GM10248 (cell line): ENCODE measurements at regions not wholly inside any gene's neighbourhood (a gene's known extent, or its start where the extent isn't known, plus 50 kb on each side); places are given as distances from the start of the nearest gene placed in this dataset.

ENCODE experiments used
- CTCF ChIA-PET: fragments of 300-600 bp; sonication (Branson Sonifier 250); formaldehyde crosslinking; extraction: SDS; loops from one replicate; lab custom pipeline; 2021; ENCODE audit warnings: antibody characterized with exemption; lab: Yijun Ruan, JAX
- POLR2A ChIA-PET: fragments of 350-650 bp; sonication (Branson Sonifier 250); formaldehyde crosslinking; extraction: SDS; loops from one replicate; lab custom pipeline; 2020; ENCODE audit warnings: antibody characterized with exemption; lab: Yijun Ruan, JAX
- DNase-seq: peaks from one replicate; pipeline ENCODE4 v3.0.0; 2012; ENCODE audit errors: extremely low spot score
- CTCF ChIP-seq: IDR thresholded peaks from 2 replicates; pipeline ENCODE4 v1.5.1; 2012; ENCODE audit warnings: mild to moderate bottlenecking, low read depth; ENCODE audit errors: extremely low read depth, missing control alignments, control extremely low read depth

DNA sequence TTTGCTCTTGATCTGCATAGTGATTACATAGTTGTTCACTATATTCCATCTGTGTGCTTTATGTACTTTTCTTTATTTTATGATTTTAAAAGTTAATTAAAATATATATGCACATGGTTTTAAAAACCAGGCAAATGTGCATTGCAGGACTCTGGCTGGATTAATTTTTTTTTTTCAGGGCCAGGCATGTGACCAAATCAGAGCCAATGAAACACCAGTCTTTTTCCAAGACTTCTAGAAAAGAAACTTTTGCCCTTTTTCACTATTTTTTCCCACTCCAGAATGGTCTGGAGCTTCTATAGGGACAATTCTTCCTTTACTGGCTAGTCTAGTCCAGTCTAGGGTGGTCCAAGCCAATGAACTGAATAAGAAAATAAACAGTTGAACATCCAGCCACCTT, 198.1 kb upstream of the FBXO11 start:
- POLR2A ChIA-PET: no interaction called here
- DNase-seq: no peak
- CTCF ChIA-PET: interaction anchor here (0.8 to 4.2 kb wide), 12 partner anchors 10 to 770 kb away, joined by 3 to 50 read pairs (median 4); partner anchors contain the start of gene FBXO11
- no peak for TF ChIP-seq CTCF

- no peak for TF ChIP-seq CTCF
- ChIA-PET POLR2A (no interaction called here), CTCF (interaction anchor here (0.6 to 4.2 kb wide), 15 partner anchors 9 to 771 kb away, joined by 3 to 50 read pairs (median 3); partner anchors contain the start of gene FBXO11)
- DNase-seq: no peak
Observed at GRCh38 chr2:48105848-48106247, 199.6 kb upstream of the FBXO11 start.

DNA sequence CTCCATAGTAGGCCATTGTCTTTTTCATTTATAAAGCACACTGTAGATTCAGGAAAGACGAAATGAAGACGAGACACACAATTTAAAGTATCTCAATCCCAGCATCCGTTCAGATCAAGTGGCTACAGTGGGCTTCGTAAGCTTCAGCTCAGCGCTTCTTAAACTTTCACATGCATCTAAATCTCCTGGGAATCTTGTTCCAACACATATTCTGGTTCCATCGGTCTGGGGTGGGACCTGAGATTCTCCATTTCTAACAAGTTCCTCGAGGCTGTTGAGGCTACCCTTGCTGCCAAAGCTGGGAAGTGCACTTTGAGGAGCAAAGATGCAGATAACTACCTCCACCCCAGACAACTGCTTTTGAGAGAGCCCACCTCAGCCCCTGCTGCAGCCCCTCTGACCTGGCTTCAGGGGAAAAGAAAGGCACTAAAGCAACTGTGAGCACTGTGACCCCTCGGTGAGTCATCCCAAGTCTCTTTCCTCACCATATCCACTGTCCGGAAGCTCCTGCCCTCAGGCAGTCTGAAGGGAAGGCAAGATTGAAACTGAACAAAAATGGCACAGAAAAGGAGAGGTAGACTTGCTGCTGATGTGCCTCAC, 201.1 kb upstream of the FBXO11 start:
- ChIA-PET POLR2A (no interaction called here), CTCF (interaction anchor here (0.7 to 4.2 kb wide), 21 partner anchors 9 to 772 kb away, joined by 3 to 50 read pairs (median 4); no protein-coding TSS in a partner anchor)
- no peak for DNase-seq
- TF ChIP-seq CTCF: no peak

- no peak for DNase-seq
- CTCF ChIA-PET: interaction anchor here (1.2 to 4.0 kb wide), 9 partner anchors 10 to 773 kb away, joined by 3 to 28 read pairs (median 11); no protein-coding TSS in a partner anchor
- no peak for TF ChIP-seq CTCF
- POLR2A ChIA-PET: no interaction called here
Observed at GRCh38 chr2:48108455-48108854, 202.2 kb upstream of the FBXO11 start.

- no peak for TF ChIP-seq CTCF
- CTCF ChIA-PET: interaction anchor here (1.2 to 4.0 kb wide), 8 partner anchors 9 to 316 kb away, joined by 3 to 28 read pairs (median 8); no protein-coding TSS in a partner anchor
- no peak for DNase-seq
- POLR2A ChIA-PET: no interaction called here
Observed at GRCh38 chr2:48109491-48110204, 203.3 kb upstream of the FBXO11 start.

GRCh38 chr2:48110492-48110891, 204.0 kb upstream of the FOXN2 start:
- TF ChIP-seq CTCF: no peak
- ChIA-PET CTCF (interaction anchor here (2.1 to 4.0 kb wide), 3 partner anchors 253 to 312 kb away, joined by 11 to 28 read pairs (median 13); no protein-coding TSS in a partner anchor), POLR2A (no interaction called here)
- no peak for DNase-seq
